OCI-LY1 (cell line): ENCODE measurements at regions not wholly inside any gene's neighbourhood (a gene's known extent, or its start where the extent isn't known, plus 50 kb on each side); places are given as distances from the start of the nearest gene placed in this dataset.

ENCODE experiments used
- CTCF ChIP-seq: fragments of 200-600 bp; sonication (generic), shearing (Covaris generic); IDR thresholded peaks from 2 replicates; pipeline ENCODE4 v1.5.1; 2017; ENCODE audit warnings: mild to moderate bottlenecking, antibody characterized with exemption, low read length, moderate library complexity, mixed read lengths
- EZH2 ChIP-seq: fragments of 200-600 bp; sonication (generic), shearing (Covaris generic); IDR thresholded peaks from 2 replicates; pipeline ENCODE4 v1.8.0; 2017; ENCODE audit warnings: borderline replicate concordance, mixed run types, mild to moderate bottlenecking, antibody characterized with exemption, low read length, moderate library complexity, mixed read lengths

- no peak for TF ChIP-seq EZH2
- peak; percentile 16; the same call in 1 of the 2 replicates for TF ChIP-seq CTCF
Measured at GRCh38 chrX:93259029-93259428, 414.3 kb downstream of the NAP1L3 start.
